ENCODE measurements at regions not wholly inside any gene's neighbourhood (a gene's known extent, or its start where the extent isn't known, plus 50 kb on each side); places are given as distances from the start of the nearest gene placed in this dataset.

GRCh38 chr18:55779691-55780585 is 191.9 kb upstream of the TCF4 start:
- DNase-seq (ENCODE audit: low read depth): no peak

- peak; percentile 14 for DNase-seq (ENCODE audit: low read depth)
These were observed 191.0 kb upstream of the TCF4 start for GRCh38 chr18:55778788-55779690.

- no peak for DNase-seq (ENCODE audit: low read depth)
These were observed 189.8 kb upstream of the TCF4 start for GRCh38 chr18:55777666-55778304.

- DNase-seq (ENCODE audit: low read depth): no peak
These were observed 188.0 kb upstream of the TCF4 start for GRCh38 chr18:55775972-55776371.

GRCh38 chr18:55774505-55774904 is 186.5 kb upstream of the TCF4 start:
- no peak for DNase-seq (ENCODE audit: low read depth)

GRCh38 chr18:55768255-55768654 is 180.3 kb upstream of the TCF4 start:
- DNase-seq (ENCODE audit: low read depth): peak; percentile 9

- peak; percentile 25 for DNase-seq (ENCODE audit: low read depth)
These were observed 176.4 kb upstream of the TCF4 start for GRCh38 chr18:55764386-55764785.

- DNase-seq (ENCODE audit: low read depth): no peak
These were observed 175.8 kb upstream of the TCF4 start for GRCh38 chr18:55763805-55764204.

GRCh38 chr18:55763298-55763697 is 175.3 kb upstream of the TCF4 start:
- DNase-seq (ENCODE audit: low read depth): peak; percentile 66

- DNase-seq (ENCODE audit: low read depth): no peak
These were observed 174.4 kb upstream of the TCF4 start for GRCh38 chr18:55762424-55762823.

- peak; percentile 25 for DNase-seq (ENCODE audit: low read depth)
These were observed 165.8 kb upstream of the TCF4 start for GRCh38 chr18:55753643-55754263.

- DNase-seq (ENCODE audit: low read depth): peak; percentile 8
These were observed 163.5 kb upstream of the TCF4 start for GRCh38 chr18:55751476-55751875.

GRCh38 chr18:55748227-55748738 is 160.3 kb upstream of the TCF4 start:
- DNase-seq (ENCODE audit: low read depth): no peak

GRCh38 chr18:55744206-55744605 is 156.2 kb upstream of the TCF4 start:
- DNase-seq (ENCODE audit: low read depth): no peak

GRCh38 chr18:55743736-55744135 is 155.7 kb upstream of the TCF4 start:
- DNase-seq (ENCODE audit: low read depth): no peak

- DNase-seq (ENCODE audit: low read depth): no peak
These were observed 155.1 kb upstream of the TCF4 start for GRCh38 chr18:55743133-55743532.

- no peak for DNase-seq (ENCODE audit: low read depth)
These were observed 151.5 kb upstream of the TCF4 start for GRCh38 chr18:55739488-55739887.

- no peak for DNase-seq (ENCODE audit: low read depth)
These were observed 150.6 kb upstream of the TCF4 start for GRCh38 chr18:55738483-55739114.

GRCh38 chr18:55737781-55738468 is 149.9 kb upstream of the TCF4 start:
- DNase-seq (ENCODE audit: low read depth): no peak

- no peak for DNase-seq (ENCODE audit: low read depth)
These were observed 149.3 kb upstream of the TCF4 start for GRCh38 chr18:55737266-55737665.

GRCh38 chr18:55735969-55736368 is 148.0 kb upstream of the TCF4 start:
- DNase-seq (ENCODE audit: low read depth): no peak

Data from iris pigment epithelial cell (primary cell).